Fibroblast of the aortic adventitia (primary cell): ENCODE measurements at regions not wholly inside any gene's neighbourhood (a gene's known extent, or its start where the extent isn't known, plus 50 kb on each side); places are given as distances from the start of the nearest gene placed in this dataset.
A peak's percentile ranks its signal among the peaks of the same experiment; 100 is the strongest.
"Not testable (repeated sequence)": the region's sequence is repeated elsewhere in the genome, so short reads cannot be mapped to it uniquely, and the experiment has no call there.

Experiments
- DNase-seq: peaks from one replicate; pipeline ENCODE4 v3.0.0-alpha.2; 2010; ENCODE audit warnings: low read depth
- H3K4me3 ChIP-seq: 2 replicates; pipeline ENCODE4 v1.5.1; 2011; ENCODE audit warnings: low read depth, mild to moderate bottlenecking, control low read depth, low read length, moderate library complexity
- TF ChIP-seq, protein P1 (sequence below): IDR thresholded peaks from 2 replicates; pipeline ENCODE4 v1.5.1; 2011; ENCODE audit warnings: mild to moderate bottlenecking, low read length, control low read depth, inconsistent platforms; ENCODE audit not compliant: insufficient read depth

DNA sequence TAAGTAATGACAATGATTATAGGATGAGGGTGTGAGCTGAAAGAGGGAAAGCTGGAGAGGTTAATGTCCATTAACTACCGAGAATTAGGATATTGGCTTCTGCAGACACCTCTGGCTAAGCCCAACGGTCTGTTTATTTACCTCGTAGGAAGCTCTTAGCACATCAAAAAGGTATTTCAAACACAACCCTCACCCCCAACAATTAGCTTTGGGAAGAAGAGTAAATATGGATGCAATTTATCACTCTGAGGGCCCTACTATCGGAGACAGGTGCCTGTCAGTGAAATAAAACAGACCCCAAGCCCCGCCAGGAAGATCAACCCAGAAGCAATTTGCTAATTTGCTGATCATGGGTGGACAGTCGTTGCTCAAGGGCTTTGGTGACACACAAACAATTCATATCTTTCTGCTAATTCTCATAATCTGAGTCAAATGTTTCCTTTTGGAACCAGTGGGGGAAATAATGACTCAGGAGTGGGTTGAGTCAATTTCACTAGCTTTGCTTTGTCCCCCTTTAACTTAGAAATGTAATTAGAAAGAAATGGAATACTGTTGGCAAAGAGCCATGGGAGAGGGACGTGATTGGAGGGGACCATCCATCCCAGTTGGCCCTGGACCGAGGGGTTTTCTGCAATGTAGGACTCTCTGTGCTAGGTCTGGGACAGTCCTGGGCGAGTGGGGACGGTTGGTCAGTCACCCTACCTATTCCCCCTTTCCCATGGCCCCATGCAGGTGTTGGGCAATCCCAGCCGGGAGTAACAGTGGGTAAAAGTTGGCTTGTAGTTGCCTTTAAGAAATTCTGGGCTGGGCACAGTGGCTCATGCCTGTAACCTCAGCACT, 99.1 kb upstream of the MED13L start:
- H3K4me3 ChIP-seq: no peak overlapping the region
- TF ChIP-seq, protein P1, sequence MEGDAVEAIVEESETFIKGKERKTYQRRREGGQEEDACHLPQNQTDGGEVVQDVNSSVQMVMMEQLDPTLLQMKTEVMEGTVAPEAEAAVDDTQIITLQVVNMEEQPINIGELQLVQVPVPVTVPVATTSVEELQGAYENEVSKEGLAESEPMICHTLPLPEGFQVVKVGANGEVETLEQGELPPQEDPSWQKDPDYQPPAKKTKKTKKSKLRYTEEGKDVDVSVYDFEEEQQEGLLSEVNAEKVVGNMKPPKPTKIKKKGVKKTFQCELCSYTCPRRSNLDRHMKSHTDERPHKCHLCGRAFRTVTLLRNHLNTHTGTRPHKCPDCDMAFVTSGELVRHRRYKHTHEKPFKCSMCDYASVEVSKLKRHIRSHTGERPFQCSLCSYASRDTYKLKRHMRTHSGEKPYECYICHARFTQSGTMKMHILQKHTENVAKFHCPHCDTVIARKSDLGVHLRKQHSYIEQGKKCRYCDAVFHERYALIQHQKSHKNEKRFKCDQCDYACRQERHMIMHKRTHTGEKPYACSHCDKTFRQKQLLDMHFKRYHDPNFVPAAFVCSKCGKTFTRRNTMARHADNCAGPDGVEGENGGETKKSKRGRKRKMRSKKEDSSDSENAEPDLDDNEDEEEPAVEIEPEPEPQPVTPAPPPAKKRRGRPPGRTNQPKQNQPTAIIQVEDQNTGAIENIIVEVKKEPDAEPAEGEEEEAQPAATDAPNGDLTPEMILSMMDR: no peak
- DNase-seq: peak; percentile 89

DNA sequence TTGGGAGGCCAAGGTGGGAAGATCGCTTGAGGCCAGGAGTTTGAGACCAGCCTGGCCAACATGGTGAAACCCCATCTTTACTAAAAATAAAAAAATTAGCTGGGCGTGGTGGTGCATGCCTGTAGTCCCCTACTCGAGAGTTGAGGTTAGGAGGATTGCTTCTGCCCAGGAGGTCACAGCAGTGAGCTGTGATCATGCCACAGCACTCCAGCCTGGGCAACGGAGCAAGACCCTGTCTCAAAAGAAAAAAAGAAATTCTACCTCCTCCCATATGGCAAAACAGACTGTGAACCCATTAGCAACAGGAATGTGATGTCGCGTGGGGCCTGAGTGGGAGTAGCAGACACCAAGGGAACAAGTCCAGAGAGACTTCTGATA, 99.7 kb upstream of the MED13L start:
- not testable (repeated sequence) for DNase-seq, H3K4me3 ChIP-seq

DNA sequence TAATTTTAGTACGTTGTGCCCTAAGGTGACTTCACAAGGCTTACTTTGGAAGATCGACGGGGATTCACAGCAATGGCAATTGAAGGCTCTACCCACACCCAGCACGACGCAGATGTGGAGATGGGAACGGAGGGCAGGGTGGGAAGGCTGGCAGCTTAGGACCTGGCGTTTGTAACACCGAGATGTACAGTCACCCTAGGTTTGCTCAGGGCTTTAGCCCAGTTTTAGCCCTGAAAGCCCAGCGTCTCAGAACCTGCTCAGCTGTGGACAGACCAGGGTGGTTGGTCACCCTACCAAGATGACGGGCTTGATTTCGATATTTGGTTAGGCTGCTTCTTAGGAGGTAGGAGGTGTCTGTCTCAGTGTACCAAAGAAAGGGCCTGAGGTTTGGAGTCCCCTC, 100.5 kb upstream of the MED13L start:
- TF ChIP-seq, protein P1: no peak
- no peak overlapping the region for H3K4me3 ChIP-seq

DNA sequence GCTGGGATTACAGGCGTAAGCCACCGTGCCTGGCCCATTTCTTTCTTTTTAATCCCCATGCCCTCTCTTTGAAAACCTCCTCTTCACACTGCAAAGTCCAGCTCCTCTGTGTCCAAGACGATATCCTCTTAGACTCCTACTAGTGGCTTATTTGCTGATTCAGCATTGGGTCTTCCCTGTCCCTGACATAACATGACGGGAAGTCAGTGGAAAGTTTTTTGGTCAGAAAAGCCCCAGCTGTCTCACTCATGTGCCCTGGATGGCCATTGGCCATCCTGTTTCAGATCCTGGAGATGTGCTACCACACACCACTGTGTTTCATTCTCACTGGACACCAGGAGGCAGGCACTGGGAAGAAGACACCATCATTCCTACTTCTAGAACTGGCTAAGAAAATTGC, 102.6 kb upstream of the MED13L start:
- no peak overlapping the region for H3K4me3 ChIP-seq
- no peak for DNase-seq
- TF ChIP-seq, protein P1: no peak

More for the DNA sequence above, 100.5 kb upstream of the MED13L start:
- DNase-seq: no peak

DNA sequence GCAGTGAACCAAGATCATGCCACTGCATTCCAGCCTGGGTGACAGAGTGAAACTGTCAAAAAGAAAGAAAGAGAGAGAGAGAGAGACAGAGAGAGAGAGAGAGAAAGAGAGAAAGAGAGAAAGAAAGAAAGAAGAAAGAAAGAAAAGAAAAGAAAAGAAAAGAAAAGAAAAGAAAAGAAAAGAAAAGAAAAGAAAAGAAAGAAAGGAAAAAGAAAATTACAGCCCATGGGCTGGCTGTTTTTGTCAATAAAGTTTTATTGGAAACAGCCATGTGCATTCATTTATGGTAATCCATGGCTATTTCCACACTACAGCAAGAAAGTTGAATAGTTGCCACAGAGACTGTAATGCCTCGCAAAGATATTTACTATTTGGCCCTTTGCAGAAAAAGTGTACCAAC, 103.2 kb upstream of the MED13L start:
- H3K4me3 ChIP-seq, DNase-seq: not testable (repeated sequence)

DNA sequence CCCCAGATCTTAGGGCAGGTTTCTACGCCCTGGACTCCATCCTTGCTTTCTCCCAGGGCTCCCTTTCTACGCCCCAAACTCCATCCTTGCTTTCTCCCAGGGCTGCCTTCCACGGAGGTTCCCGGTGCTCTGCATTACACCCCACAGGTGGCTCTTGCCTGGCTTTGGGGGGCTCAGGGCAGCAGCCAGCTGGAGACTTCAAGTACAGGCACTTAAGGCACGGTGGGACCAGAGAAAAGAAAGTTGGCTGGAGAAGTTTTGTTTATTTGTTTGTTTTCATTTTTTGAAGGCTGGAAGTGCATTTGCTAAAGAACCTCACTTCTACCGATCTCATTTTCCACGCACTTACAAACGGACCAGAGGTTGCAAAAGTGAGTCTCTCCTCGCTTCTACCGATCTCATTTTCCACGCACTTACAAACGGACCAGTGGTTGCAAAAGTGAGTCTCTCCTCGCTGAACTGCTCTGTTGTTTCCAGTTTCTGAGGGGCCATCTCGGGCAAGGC, 103.8 kb upstream of the MED13L start:
- TF ChIP-seq, protein P1: no peak
- no peak overlapping the region for H3K4me3 ChIP-seq
- DNase-seq: no peak

DNA sequence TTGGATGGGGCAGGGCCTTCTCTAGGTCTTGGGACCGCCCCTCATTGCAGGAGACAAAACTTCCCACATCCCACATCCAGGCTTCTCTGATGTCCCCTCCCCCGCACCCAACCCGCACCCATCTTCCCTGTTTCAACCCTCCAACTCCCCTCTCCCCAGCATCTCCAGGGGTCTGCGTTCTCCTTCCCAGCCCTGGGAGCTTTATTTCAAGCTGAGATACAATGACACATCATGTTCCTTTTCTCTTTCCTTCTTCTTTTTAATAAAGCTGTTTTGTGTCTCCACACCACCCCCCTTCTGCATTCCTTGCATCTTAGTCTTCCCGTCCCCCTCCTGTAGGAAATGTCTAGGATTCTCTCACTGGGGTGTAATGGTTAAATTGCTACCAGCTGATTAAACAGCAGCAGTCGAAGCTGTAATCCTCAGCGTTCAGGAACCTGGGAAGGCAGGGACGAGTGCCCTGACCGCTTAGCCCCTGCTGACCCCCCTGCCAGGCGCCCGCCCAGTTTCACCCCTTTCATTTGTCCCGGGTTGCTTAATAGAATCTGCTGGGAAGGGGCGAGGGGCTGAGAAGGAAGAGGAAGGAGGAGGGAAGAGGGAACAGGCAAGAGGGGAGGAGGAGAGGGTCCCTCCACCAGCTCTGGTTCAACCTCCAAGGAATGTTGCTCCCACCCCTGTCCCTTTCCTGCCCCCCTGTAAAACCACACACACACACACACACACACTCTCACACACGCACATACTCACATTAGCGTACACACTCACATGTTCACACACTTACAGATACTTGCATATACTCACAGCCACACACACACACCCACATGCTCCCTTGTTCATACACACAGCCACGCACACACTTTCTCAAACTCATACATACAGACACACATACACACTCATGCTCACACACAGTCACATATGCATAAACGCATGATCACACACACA, 104.5 kb upstream of the MED13L start:
- TF ChIP-seq, protein P1: no peak
- peak; percentile 95 for DNase-seq
- peak overlapping the region; percentile 28 for H3K4me3 ChIP-seq
